ENCODE measurements at regions not wholly inside any gene's neighbourhood (a gene's known extent, or its start where the extent isn't known, plus 50 kb on each side); places are given as distances from the start of the nearest gene placed in this dataset.

DNA sequence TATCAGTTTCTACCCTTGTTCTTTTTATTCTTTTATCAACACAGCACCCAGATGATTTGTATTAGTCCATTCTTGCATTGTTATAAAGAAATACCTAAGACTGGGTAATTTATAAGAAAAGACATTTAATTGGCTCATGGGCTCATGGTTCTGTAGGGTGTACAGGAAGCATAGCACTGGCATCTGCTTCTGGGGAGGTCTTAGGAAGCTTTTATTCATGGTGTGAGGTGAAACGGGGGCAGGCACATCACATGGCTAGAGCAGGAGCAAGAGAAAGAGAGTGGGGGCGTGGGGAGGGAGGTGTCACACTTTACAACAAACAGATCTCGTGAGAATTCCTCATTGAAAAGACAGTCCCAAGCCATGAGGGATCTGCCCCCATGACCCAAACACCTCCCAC, 285.3 kb downstream of the SMARCA1 start:
- TF ChIP-seq GATA1 (IDR thresholded peaks at IDR 0.05; ENCODE audit: low read depth, low read length) (no peak), POLR2A (IDR thresholded peaks at IDR 0.05; ENCODE audit: low read length) (no peak)
- no peak for DNase-seq

DNA sequence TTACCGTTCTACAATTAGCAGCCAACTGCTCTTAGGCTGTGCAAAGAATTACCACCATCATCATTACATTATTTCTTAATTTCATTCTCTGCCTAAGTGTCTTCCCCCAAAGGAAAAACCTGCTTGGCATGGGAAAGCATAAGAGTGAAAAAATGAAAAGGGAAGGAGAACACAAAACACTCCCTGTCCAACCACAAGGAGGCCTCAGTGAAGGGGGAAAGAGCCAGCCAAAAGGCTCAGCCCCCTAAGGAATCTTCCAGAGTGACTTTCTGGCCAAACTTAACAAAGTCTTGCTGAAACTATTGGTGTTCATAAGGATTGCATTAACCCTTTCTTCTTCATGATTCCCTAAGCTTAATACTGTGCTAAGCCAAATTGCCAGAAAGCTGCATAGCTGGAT, 287.4 kb downstream of the SMARCA1 start:
- DNase-seq = no peak
- no peak for TF ChIP-seq GATA1 (IDR thresholded peaks at IDR 0.05; ENCODE audit: low read depth, low read length)
- no peak for TF ChIP-seq POLR2A (IDR thresholded peaks at IDR 0.05; ENCODE audit: low read length)

GRCh38 chrX:129233786-129234185, 289.5 kb downstream of the SMARCA1 start:
- no peak for TF ChIP-seq POLR2A (IDR thresholded peaks at IDR 0.05; ENCODE audit: low read length)
- no peak for TF ChIP-seq GATA1 (IDR thresholded peaks at IDR 0.05; ENCODE audit: low read depth, low read length)
- DNase-seq = no peak

- TF ChIP-seq POLR2A (IDR thresholded peaks at IDR 0.05; ENCODE audit: low read length) (no peak), GATA1 (IDR thresholded peaks at IDR 0.05; ENCODE audit: low read depth, low read length) (no peak)
- no peak for DNase-seq
Observed at GRCh38 chrX:129230850-129231512, 292.3 kb downstream of the SMARCA1 start.

DNA sequence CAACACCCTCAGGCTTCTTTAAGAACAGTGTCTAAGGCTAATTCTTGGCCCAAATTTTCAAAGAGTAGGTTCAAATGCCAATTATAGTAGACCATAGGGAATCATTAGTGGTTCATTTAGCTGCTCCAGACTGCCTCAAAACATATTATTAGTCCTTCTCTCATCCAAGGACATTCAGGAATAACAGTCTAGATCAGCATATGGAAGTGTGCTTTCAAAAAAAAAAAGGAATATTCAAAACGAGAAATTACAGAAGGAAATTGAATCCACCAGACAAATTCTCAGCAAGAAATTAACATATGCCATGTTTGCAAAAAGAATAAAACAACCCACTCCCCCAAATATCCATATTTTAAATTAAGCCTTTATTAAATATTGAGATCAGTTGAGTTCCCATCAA, 293.1 kb downstream of the SMARCA1 start:
- TF ChIP-seq GATA1 (IDR thresholded peaks at IDR 0.05; ENCODE audit: low read depth, low read length) (no peak), POLR2A (IDR thresholded peaks at IDR 0.05; ENCODE audit: low read length) (no peak)

GRCh38 chrX:129227366-129227765, 295.9 kb downstream of the SMARCA1 start:
- DNase-seq = no peak
- no peak for TF ChIP-seq GATA1 (IDR thresholded peaks at IDR 0.05; ENCODE audit: low read depth, low read length)
- TF ChIP-seq POLR2A (IDR thresholded peaks at IDR 0.05; ENCODE audit: low read length) = no peak

More for the DNA sequence above, 293.1 kb downstream of the SMARCA1 start:
- no peak for DNase-seq

- DNase-seq = no peak
- TF ChIP-seq POLR2A (IDR thresholded peaks at IDR 0.05; ENCODE audit: low read length) = no peak
- TF ChIP-seq GATA1 (IDR thresholded peaks at IDR 0.05; ENCODE audit: low read depth, low read length) = no peak
Observed at GRCh38 chrX:129193357-129193756, 329.9 kb downstream of the SMARCA1 start.

- DNase-seq = no peak
- TF ChIP-seq POLR2A (IDR thresholded peaks at IDR 0.05; ENCODE audit: low read length) = no peak
- TF ChIP-seq GATA1 (IDR thresholded peaks at IDR 0.05; ENCODE audit: low read depth, low read length) = no peak
Observed at GRCh38 chrX:129188231-129188630, 335.1 kb downstream of the SMARCA1 start.

GRCh38 chrX:129176710-129177109, 346.6 kb downstream of the SMARCA1 start:
- TF ChIP-seq POLR2A (IDR thresholded peaks at IDR 0.05; ENCODE audit: low read length) = no peak
- TF ChIP-seq GATA1 (IDR thresholded peaks at IDR 0.05; ENCODE audit: low read depth, low read length) = no peak
- no peak for DNase-seq

GRCh38 chrX:129161108-129161507, 362.2 kb downstream of the SMARCA1 start:
- DNase-seq = no peak
- TF ChIP-seq GATA1 (IDR thresholded peaks at IDR 0.05; ENCODE audit: low read depth, low read length) (no peak), POLR2A (IDR thresholded peaks at IDR 0.05; ENCODE audit: low read length) (no peak)

DNA sequence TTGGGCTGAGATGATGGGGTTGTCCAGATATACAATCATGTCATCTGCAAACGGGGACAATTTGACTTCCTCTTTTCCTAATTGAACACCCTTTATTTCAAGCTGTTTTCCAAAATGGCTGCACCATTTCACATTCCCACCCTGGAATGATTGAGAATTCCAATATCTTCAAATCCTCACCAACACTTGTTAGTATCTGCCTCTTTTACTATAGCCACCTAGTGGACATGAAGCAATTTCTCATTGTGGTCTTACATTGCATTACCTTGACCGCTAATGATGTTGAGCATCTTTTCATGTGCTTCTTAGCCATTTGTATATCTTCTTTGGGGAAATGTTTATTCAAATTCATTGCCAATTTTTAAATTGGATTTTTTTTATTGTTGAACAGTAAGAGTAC, 364.8 kb downstream of the SMARCA1 start:
- DNase-seq = no peak
- TF ChIP-seq POLR2A (IDR thresholded peaks at IDR 0.05; ENCODE audit: low read length) (no peak), GATA1 (IDR thresholded peaks at IDR 0.05; ENCODE audit: low read depth, low read length) (no peak)

GRCh38 chrX:129145840-129146272, 377.4 kb downstream of the SMARCA1 start:
- TF ChIP-seq POLR2A (IDR thresholded peaks at IDR 0.05; ENCODE audit: low read length) = no peak
- TF ChIP-seq GATA1 (IDR thresholded peaks at IDR 0.05; ENCODE audit: low read depth, low read length) = no peak
- DNase-seq = no peak

- DNase-seq = no peak
- TF ChIP-seq GATA1 (IDR thresholded peaks at IDR 0.05; ENCODE audit: low read depth, low read length) (no peak), POLR2A (IDR thresholded peaks at IDR 0.05; ENCODE audit: low read length) (no peak)
Observed at GRCh38 chrX:129145385-129145784, 377.9 kb downstream of the SMARCA1 start.

- TF ChIP-seq GATA1 (IDR thresholded peaks at IDR 0.05; ENCODE audit: low read depth, low read length) (no peak), POLR2A (IDR thresholded peaks at IDR 0.05; ENCODE audit: low read length) (no peak)
- no peak for DNase-seq
Observed at GRCh38 chrX:129144172-129145038, 378.9 kb downstream of the SMARCA1 start.
